HG03558 (cell line): ENCODE measurements at regions not wholly inside any gene's neighbourhood (a gene's known extent, or its start where the extent isn't known, plus 50 kb on each side); places are given as distances from the start of the nearest gene placed in this dataset.

Experiments used
- ATAC-seq: cut with Tn5 transposase; IDR thresholded peaks from one replicate; pipeline ENCODE4 v1.9.1; 2021; ENCODE audit warnings: moderate number of reproducible peaks; ENCODE audit not compliant: unreplicated experiment; ENCODE audit errors: extremely low read depth

DNA sequence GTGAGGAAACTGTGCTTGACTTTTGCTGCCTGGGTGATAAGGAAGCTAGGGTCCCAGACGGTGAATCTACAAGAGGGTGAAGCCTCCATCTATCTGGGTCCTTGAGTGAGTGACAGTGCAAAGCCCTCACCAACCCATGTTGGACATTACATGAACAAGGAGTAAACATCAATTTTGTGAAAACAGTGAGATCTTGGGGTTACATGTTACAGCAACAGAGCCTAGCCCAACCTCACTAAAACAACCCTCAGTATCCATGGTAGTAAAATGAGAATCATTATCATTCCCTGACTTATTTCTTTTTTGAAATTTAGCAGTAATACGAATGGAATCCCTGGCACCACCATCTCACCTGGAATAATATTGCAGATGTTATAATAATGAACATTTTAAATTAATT lies 103.4 kb downstream of the TSN start:
- ATAC-seq, result no peak

DNA sequence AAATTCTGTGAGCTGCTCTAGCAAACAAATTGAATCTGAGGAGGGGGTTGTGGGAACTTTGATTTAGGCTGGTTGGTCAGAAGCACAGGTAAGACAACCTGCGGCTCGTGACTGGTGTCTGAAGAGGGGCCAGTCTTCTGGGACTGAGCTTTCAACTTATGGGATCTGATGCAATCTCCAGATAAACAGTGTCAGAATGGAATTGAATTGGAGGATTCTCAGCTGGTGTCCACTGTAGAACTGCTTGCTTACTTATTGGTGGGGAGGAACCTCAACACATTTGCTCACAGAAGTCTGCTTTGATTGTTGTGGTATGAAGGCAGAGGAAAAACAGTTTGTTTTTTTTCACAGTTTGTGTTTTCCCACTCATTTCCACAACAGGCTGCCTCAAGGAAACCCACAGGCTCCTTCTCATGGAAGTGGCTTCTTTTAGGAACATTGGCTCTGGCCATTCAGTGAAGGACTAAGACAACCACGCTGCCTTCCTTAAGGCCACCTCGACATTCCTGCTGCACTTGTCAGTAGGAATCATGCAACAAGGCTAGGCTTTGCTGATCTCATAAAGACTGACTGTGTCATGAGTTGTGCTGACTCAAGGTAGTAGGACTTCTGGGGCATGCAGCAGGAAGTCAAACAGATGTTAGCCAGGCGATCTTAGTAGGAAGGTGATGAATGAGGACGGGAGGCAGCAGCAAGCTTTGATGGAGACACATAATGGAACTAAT lies 104.7 kb downstream of the TSN start:
- no peak for ATAC-seq

DNA sequence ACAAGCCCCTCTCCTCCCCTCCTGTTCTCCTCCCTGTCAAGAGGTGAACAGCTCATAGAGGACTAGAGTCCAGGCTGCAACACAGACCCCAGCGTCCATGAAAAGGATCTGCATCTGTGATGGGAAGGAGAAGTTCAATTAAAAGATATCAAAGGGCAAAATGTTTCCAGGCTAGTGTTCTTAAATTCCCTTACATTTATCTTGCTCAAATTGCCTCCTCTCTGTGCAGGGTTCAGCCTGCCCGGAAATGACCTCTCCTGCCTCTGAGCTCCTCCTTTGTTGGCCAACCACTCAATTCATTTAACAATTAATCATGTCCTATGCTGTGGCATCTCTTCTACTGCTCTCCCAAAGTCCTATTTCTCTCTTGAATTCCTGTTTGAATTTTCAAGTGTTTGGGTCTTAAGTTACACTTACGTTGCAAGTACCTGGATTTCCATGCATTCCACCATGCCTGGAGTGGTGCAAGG lies 105.3 kb downstream of the TSN start:
- ATAC-seq, result no peak

DNA sequence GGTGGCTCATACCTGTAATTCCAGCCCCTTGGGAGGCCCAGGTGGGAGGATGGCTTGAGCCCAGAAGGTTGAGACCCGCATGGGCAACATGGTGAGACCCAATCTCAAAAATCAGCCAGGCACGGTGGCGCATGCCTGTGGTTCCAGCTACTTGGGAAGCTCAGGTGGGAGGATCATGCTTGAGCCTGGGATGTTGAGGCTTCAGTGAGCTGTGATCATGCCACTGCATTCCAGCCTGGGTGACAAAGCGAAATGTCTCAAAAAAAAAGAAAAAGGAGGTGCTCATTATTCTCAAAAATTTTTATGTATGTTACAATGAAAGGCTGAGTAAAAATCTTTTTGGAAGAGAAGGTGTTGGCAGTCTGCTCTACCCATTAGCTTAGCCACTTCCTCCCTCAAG lies 106.8 kb downstream of the TSN start:
- no peak for ATAC-seq

DNA sequence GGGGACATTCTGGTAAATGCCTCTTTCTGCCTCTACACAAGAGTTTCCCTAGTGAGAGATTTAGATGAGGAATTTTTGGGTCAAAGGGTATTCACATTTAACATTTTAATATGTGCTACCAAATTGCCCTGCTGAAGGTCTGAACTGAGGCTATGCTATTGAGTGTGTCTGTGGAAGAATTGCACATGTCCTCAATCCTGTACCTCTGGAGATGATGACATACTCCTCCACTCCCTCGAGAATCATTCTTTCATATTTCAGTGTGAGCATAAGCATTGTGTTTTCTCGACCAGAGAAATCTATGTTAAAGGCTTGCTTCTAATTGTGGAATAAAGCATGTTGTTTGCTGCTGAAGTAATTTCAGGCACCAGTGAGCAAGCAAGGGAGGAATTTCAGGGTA lies 110.5 kb downstream of the TSN start:
- ATAC-seq, result no peak

DNA sequence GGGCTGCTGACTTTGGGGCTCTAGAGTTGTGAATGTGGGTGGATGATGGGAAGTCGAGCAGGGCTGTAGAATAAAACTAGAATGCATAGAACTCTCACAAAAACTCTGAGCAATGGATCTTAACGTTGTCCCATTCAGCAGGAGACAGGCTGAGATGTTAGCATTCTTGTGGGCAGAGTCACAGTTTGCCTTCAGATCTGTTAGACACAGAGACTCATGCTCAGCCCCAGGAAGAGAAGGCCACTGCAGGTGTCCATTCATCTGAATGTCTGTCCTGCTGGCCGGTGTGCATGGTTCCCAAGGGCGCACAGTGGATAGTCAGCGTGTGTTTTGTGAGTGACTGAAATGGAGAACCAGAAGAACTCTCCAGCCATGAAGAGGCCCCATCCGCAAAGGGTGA lies 111.3 kb downstream of the TSN start:
- ATAC-seq, result no peak

DNA sequence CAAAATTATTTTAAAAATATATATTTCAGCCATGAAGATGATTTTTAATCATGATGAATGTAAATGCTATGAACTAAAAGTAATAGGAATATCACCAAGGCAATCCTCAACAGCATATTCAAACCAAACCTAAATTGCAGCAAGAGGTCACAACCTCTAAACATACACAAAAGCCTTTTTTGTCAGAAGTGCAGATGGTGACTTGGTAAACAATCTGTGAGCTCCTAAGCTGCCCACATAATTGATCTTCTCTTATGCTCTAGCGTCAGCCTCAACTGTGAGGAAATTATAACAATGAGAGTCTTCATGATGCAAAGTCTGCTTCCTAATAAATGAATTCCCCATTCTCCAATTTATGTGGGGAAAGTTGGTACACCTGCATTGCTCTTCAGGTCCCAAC lies 113.2 kb downstream of the TSN start:
- no peak for ATAC-seq

DNA sequence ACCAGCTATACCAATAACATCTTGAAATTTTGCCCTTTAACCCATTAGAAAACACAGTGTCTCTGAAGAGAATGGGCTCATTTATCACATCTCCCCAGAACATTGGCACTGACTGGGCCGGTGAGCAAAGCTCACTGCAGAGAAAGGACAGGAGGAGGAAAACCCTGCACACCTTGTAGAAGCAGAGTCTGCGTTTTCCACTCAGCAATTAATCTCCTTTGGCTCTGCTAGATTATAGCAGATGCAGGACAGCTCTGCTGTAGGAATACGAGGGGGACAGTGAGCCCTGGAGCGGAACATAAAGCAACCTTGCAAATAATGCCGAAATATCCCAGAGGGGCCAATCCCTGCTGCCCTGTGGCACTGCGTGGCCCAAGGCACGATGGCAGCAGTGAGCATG lies 113.9 kb downstream of the TSN start:
- ATAC-seq, result no peak

DNA sequence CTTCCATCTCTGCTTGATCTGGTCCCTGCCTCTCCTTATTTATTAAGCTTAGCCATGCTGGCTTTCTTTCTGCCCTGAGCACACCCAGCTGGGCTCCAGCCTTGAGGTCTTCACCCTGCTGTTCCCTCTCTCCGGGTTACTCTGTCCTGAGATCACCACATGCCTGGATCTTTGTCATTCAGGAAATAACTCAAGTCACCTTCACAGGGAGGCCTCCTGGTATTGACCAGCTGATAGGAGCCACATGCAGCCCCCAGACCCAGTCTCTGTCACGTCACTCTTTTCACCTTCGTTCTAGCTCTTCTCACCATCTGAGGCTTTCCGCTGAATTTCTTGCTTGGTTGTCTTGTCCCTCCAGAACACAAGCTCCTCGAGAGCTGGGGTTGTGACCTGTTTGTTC lies 114.4 kb downstream of the TSN start:
- ATAC-seq, result no peak

DNA sequence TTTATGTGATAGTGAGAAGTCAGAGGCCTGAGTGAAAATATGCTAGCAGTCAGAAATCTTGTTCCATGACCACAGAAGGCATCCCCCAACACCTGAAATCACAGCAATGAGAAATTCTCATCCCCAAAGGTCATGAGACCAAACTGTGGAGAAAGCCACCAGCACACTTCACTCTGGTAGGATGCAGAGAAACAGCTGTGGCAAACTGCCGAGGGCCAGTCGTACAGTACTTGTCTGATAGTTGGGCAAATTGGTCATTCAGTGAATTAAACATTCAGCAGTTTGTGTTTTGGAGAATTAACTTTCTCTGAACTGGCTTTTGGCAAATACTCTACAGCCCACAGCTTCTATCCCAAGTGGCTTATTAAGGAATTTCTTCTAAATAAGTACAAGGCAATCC lies 117.2 kb downstream of the TSN start:
- ATAC-seq, result no peak

DNA sequence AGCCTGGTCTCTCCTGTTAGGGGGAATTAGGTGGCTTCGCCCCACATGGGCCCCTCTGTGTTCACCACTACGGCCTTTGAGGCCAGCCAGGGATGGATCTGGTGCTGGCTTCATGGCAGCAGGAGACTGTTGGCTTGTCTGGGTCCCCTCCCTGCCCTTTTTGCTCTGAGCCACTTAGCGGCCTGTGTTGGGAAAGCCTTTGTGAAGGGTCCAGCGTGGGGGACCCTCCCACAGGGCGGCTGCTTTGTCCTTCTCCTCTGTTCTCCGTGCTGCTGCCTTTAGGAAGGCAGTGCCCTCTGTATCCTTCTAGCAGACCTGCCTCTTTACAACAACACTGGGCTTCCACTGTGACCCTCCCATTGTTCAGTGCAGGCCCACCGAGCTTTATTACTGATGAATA lies 118.4 kb downstream of the TSN start:
- ATAC-seq, result no peak

DNA sequence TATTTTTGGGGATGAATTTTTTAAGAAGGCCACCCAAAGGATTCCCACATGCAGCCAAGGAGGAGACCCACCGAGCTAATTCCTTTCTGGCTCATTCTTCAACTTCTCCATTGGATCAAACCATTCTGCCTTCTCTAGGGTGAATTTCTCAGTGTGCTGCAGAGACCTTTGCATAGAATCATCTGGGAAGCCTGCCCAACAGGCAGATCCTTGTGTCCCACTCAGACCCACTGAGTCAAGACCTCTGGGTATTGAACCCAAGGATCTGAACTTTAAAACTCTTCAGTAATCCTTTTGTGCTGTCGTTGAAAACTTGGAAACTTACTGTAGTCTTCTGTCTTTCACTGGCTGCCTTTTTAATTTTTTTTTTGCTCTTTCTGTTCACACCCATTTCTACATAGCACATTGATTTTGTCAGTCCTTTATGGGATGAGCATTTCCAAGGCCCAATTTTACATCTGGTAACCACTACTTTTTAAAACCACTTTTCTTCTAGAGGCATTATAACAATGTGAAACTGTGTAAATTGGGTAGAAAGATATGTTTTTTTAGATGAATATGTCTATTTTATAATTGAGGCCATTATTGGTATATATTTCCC lies 120.2 kb downstream of the TSN start:
- no peak for ATAC-seq

DNA sequence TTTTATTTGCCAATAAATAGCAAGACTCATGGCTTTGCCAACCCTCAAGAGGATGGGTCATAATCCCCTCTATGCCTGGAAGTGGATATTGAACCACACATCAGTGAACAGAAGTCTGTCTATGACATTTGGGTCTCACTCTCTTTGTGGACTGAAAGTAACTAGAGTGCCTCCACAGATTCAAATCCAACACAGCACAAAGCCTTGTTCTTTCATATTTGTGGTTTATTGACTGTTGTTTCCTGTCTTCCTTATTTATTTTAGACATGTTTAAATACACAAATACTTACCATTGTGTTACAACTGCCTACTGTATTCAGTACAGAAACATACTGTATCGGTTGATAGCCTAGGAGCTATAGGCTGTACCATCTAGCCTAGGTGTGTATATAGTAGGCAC lies 121.9 kb downstream of the TSN start:
- no peak for ATAC-seq

DNA sequence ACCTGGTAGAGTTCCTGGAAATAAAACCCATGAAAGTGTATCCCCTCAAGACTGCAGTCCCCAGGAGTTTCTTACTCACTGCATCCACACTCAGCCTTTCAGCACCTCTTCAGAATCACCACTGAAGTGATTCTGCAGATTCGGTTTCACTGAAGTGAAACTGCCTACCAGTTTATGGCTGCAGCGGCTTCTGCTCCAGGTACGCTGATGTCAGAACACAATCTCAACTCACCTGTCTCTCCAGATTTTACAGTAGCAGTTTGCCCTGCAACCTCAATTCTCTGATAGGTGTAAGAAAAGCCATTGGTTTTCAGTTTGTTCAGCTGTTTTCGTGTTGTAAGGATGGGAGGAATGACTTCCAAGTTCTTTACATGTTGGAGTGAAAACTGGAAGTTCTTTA lies 124.8 kb downstream of the TSN start:
- no peak for ATAC-seq

DNA sequence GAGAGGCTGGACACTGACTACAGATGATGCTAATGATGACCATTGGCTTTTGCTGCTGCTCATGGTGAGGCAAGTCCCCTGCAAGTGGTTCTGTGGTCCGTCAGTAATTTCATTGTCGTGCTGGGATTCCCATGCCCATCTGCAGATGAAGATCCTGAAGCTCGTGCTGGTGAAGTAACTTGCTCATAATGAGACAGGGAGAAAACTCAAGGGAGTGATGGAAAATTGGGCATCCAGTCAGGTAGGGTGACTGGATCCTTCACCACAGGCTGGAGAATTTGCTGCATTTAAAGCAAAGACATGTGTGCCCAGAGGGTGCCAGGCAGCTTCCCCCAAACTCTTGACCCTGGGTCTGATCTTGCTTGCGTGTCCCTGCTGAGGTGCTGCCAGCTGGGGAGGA lies 125.6 kb downstream of the TSN start:
- ATAC-seq, result no peak

DNA sequence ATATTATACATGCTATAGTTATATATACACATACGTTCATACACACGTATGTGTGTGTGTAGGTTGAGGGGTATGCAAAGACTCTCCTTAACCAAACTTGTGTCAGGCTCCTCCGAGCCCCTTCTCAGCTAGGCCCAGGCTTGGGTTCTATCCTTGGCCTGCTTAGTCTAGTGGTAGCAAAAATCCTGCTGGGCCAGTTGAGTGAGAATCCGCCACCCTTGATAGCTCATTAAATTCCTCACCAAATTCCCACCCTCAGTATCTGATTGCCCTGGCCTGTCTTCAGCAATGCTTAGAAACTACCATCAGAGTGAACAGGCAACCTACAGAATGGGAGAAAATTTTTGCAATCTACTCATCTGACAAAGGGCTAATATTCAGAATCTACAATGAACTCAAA lies 126.5 kb downstream of the TSN start:
- no peak for ATAC-seq

DNA sequence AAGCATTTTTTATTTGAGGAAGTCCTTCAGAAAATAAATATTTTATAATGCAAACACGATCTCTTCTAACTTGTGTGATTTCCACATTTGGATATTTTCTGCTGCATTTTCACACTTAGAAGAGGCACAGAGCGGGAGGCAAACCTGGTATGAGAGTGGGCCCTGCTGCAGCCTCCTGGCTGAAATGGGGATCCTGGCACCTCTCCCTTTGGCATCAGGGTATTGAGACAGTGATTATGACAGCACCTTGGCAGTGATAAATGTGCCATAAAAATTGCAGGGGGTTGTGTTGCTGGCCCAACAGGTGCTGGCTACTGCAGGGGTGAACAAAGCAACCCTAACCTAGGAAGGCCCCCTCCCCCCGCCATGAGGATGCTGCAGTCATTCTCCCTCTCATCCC lies 128.6 kb downstream of the TSN start:
- no peak for ATAC-seq

DNA sequence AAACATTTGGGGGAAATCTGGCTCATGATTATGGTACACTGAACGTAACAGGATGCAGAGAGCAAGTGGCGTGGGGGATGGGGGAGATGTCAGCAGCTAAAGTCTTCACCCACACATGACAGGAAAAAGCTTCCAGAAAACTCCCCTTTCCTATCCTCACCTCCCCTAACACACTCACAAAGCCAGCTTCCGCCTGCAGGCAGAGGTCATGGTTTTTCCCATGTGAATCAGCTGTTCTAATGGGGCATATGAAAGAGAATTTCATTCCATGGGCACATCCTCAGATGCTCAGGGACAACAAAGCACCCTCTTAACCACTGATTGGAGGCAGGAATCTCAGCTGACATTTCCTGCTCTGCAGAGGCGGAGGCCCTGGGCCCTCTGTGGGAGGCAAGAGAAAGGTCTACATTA lies 129.1 kb downstream of the TSN start:
- no peak for ATAC-seq

DNA sequence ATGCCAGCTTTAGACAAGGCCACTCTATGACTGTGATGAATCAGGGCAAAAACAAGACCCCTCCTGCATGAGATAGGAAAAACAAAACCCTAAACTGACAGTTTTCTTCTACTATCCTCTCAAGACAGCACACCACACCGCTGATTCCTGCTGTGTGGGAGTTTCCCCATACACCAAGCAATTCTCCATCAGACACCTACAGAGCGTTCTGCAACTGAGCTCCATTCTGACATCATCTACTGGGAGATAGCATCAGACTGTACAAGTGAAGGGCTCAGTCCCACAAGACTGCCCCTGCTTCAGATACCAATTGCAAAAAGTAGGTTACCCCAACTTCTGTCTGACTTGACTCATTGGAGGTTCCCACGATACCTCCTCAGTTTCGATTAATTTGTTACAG lies 130.6 kb downstream of the TSN start:
- ATAC-seq, result no peak

DNA sequence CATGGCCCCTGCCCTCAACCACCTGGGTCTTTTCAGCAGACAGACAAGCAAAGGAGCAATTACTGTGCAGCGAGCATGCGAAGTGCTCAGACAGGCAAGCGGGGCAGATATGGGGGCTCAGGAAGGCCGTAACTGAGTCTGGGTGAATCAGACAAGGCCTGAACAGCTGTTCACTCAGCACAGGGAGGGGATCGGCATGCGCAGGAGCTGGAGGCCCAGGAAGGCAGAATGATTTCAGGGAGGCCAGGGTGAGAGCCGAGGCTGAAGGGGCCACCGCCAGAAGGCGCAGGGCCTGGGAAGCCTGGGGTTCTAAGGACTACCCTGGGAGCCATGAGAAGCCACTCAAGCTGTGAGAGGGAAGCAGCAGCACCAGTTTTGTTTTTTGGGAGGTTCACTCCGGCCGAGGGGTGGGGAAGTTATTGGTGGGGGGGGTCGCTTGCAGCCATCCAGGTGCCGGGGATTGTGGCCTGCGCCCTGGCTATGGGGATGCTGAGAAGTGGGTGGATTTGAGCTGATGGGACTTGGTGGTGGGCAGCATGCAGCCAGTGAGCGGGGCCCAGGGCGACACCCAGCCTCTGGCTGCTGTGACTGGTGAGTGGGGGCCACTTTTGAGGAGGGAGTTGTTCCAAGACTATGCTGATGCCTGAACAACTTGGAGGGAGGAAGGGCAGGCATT lies 132.2 kb downstream of the TSN start:
- no peak for ATAC-seq

DNA sequence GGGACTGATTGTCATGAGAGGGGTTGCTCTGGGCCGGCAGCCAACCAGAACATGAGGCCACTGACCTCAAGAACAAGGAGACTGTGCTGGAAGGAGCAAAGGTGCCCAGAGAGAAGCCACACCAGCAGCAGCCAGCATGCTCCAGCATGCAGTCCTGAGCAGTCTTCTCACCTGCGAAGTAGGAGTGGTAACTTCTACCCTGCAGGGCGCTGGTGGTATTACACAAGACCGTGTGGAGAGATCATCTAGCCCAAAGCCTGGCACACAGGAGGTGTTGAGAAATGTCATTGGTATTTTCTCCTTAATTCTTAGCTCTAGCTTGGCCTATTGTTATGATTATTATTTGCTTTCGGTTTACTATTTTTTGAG lies 132.7 kb downstream of the TSN start:
- no peak for ATAC-seq

DNA sequence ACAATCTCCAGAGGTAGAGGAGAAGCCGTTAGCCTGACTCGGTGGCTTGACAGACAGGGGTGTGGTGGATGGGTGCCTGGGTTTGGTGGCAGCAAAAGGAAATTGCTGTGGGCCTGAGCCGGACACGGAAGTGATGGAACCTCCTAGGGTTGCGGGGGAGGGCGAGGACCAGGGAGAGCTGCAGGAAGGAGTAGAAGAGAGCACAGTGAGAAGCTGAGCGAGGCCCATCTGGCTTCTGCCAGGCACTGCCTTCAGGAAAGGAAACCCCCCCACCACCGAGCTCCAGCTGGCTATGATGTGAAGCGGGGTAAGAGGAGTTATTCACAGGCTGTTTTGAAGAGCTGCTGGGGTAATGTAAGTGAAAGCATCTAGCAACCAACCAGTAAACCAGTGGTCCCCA lies 134.6 kb downstream of the TSN start:
- ATAC-seq, result no peak
